GM23338 (cell line): ENCODE measurements at regions not wholly inside any gene's neighbourhood (a gene's known extent, or its start where the extent isn't known, plus 50 kb on each side); places are given as distances from the start of the nearest gene placed in this dataset.
"Not testable (repeated sequence)": the region's sequence is repeated elsewhere in the genome, so short reads cannot be mapped to it uniquely, and the experiment has no call there.

Experiments
- ATAC-seq: fragments of 200-7000 bp; cut with Tn5 transposase; 3 replicates; pipeline ENCODE4 v1.9.1; 2020
- DNase-seq: peaks from one replicate; pipeline ENCODE4 v3.0.0-alpha.2; 2015; ENCODE audit warnings: low spot score
- H2AFZ ChIP-seq: fragments of 200-600 bp; sonication (generic); 2 replicates; pipeline ENCODE4 v1.8.0; 2016; ENCODE audit warnings: antibody characterized with exemption, mild to moderate bottlenecking, moderate library complexity
- H3F3A ChIP-seq: fragments of 200-600 bp; sonication (generic); replicated peaks from 2 replicates; pipeline ENCODE4 v1.8.0; 2017; ENCODE audit warnings: antibody characterized with exemption, mixed run types, low read depth
- H3K27ac ChIP-seq: fragments of 200-600 bp; sonication (generic); 2 replicates; pipeline ENCODE4 v1.6.1; 2016; ENCODE audit warnings: low read depth
- H3K27me3 ChIP-seq: fragments of 200-600 bp; sonication (generic); 2 replicates; pipeline ENCODE4 v1.8.0; 2016; ENCODE audit warnings: mild to moderate bottlenecking, mixed run types, moderate library complexity; ENCODE audit not compliant: insufficient read depth
- H3K36me3 ChIP-seq: fragments of 200-600 bp; sonication (generic); 2 replicates; pipeline ENCODE4 v1.8.0; 2016; ENCODE audit warnings: mild to moderate bottlenecking; ENCODE audit not compliant: insufficient read depth
- H3K4me1 ChIP-seq: fragments of 200-600 bp; sonication (generic); 2 replicates; pipeline ENCODE4 v1.8.0; 2016; ENCODE audit warnings: mild to moderate bottlenecking, moderate library complexity; ENCODE audit not compliant: insufficient read depth
- H3K4me2 ChIP-seq: fragments of 200-600 bp; sonication (generic); 2 replicates; pipeline ENCODE4 v1.7.1; 2017; ENCODE audit warnings: mixed run types
- H3K4me3 ChIP-seq: fragments of 200-600 bp; sonication (generic); 2 replicates; pipeline ENCODE4 v1.6.1; 2016; ENCODE audit warnings: mixed run types
- H3K79me2 ChIP-seq: fragments of 200-600 bp; sonication (generic); replicated peaks from 2 replicates; pipeline ENCODE4 v1.8.0; 2017; ENCODE audit warnings: mild to moderate bottlenecking; ENCODE audit not compliant: insufficient read depth
- H3K9me2 ChIP-seq: fragments of 200-600 bp; sonication (generic); 2 replicates; pipeline ENCODE4 v1.8.0; 2017; ENCODE audit not compliant: insufficient read depth
- H4K20me1 ChIP-seq: fragments of 200-600 bp; sonication (generic); replicated peaks from 2 replicates; pipeline ENCODE4 v1.8.0; 2017; ENCODE audit warnings: mild to moderate bottlenecking; ENCODE audit not compliant: insufficient read depth
- H3K27ac Mint-ChIP-seq: 2 replicates; pipeline ENCODE4 v1.8.0; 2020; ENCODE audit warnings: inconsistent platforms, mild to moderate bottlenecking, moderate library complexity, mixed read lengths
- H3K27me3 Mint-ChIP-seq: 3 replicates; pipeline ENCODE4 v1.8.0; 2022; ENCODE audit warnings: low read depth, mild to moderate bottlenecking, moderate library complexity, mixed read lengths, inconsistent platforms; ENCODE audit not compliant: insufficient read depth, poor library complexity
- H3K36me3 Mint-ChIP-seq: 3 replicates; pipeline ENCODE4 v1.8.0; 2021; ENCODE audit warnings: low read depth, mild to moderate bottlenecking, inconsistent platforms, moderate library complexity, mixed read lengths
- H3K4me1 Mint-ChIP-seq: 3 replicates; pipeline ENCODE4 v1.8.0; 2020; ENCODE audit warnings: mild to moderate bottlenecking, inconsistent platforms, mixed read lengths
- H3K4me3 Mint-ChIP-seq: 3 replicates; pipeline ENCODE4 v1.8.0; 2021; ENCODE audit warnings: moderate library complexity, mild to moderate bottlenecking, inconsistent platforms, mixed read lengths
- H3K9me3 Mint-ChIP-seq: 3 replicates; pipeline ENCODE4 v1.8.0; 2020; ENCODE audit warnings: moderate library complexity, mild to moderate bottlenecking, inconsistent platforms, mixed read lengths
- EZH2phosphoT487 ChIP-seq: fragments of 200-600 bp; sonication (generic); IDR thresholded peaks from one replicate; pipeline ENCODE4 v1.8.1; 2018; ENCODE audit warnings: antibody characterized with exemption; ENCODE audit not compliant: unreplicated experiment
- NANOG ChIP-seq: IDR thresholded peaks from 2 replicates; pipeline ENCODE4 v1.6.1; 2016; ENCODE audit warnings: antibody characterized with exemption, borderline replicate concordance
- ZNF114 ChIP-seq: fragments of 250-450 bp; sonication (Bioruptor Pico); IDR thresholded peaks from 2 replicates; pipeline ENCODE4 v1.5.0; 2020; ENCODE audit warnings: mild to moderate bottlenecking, moderate library complexity
- ZNF331 ChIP-seq: fragments of 250-450 bp; sonication (Bioruptor Pico); IDR thresholded peaks from 2 replicates; pipeline ENCODE4 v1.5.0; 2020; ENCODE audit warnings: low read depth, mild to moderate bottlenecking, moderate library complexity
- TF ChIP-seq, protein P1 (sequence below), 2 experiments: fragments of 200-600 bp in 1 of 2; sonication (generic) in 1 of 2; conservative IDR thresholded peaks; 2 replicates each; pipeline versions ENCODE4 v1.5.1 to v1.6.1; 2016 to 2017; ENCODE audit warnings: antibody characterized with exemption in 2 of 2, low read depth in 2 of 2, mild to moderate bottlenecking in 2 of 2, moderate library complexity in 1 of 2
- TF ChIP-seq, protein P2 (sequence below): fragments of 250-450 bp; sonication (Bioruptor Pico); IDR thresholded peaks from 2 replicates; pipeline ENCODE4 v1.5.0; 2020; ENCODE audit warnings: mild to moderate bottlenecking, moderate library complexity

DNA sequence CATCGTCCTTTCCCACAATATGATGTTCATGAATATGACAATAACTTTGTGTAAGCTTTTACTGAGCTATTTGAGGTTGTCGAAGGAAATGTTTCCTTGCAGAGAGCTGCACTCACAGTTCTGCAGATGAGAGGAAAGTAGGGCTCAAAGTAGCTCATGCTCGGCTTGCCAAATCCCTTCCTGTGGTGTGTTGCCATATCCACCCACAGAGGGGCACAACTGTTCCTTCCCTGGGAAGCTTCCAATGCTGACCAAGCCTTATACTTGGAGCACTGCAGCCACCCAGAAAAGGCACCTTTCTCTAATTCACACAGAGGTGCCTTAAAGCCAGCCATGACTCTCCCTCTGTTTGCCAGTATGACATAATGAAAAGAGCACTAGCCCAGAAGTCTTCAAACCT is 390.3 kb downstream of the CAAP1 start:
- Mint-ChIP-seq H3K4me3 (no peak overlapping the region), H3K27me3 (no peaks in the 10 kb centered on the region), H3K27ac (no peak overlapping the region), H3K36me3 (peaks cover 9% of the 10 kb centered on the region; the same call in 2 of the 3 replicates), H3K9me3 (peaks cover 13% of the 10 kb centered on the region), H3K4me1 (no peaks in the 10 kb centered on the region)
- no peaks in the 10 kb centered on the region for H3K36me3 ChIP-seq
- H3K27me3 ChIP-seq, result no peaks in the 10 kb centered on the region
- H3K9me2 ChIP-seq, result no peaks in the 10 kb centered on the region
- peak; percentile 100 for ATAC-seq
- H3K79me2 ChIP-seq, result no peaks in the 10 kb centered on the region
- H3K27ac ChIP-seq, result no peak overlapping the region
- H4K20me1 ChIP-seq, result no peaks in the 10 kb centered on the region
- TF ChIP-seq, protein P1, sequence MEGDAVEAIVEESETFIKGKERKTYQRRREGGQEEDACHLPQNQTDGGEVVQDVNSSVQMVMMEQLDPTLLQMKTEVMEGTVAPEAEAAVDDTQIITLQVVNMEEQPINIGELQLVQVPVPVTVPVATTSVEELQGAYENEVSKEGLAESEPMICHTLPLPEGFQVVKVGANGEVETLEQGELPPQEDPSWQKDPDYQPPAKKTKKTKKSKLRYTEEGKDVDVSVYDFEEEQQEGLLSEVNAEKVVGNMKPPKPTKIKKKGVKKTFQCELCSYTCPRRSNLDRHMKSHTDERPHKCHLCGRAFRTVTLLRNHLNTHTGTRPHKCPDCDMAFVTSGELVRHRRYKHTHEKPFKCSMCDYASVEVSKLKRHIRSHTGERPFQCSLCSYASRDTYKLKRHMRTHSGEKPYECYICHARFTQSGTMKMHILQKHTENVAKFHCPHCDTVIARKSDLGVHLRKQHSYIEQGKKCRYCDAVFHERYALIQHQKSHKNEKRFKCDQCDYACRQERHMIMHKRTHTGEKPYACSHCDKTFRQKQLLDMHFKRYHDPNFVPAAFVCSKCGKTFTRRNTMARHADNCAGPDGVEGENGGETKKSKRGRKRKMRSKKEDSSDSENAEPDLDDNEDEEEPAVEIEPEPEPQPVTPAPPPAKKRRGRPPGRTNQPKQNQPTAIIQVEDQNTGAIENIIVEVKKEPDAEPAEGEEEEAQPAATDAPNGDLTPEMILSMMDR (conservative IDR thresholded peaks at IDR 0.05; ENCODE audit: low read depth in 2 of 2), result peak; percentile 61 to 92
- no peak for TF ChIP-seq ZNF331 (CRISPR knock-in tag)
- no peak for TF ChIP-seq EZH2phosphoT487
- H3K4me3 ChIP-seq, result no peak overlapping the region
- H2AFZ ChIP-seq, result peak overlapping the region; percentile 20; the same call in 1 of the 2 replicates
- peak; percentile 77 for DNase-seq
- no peak overlapping the region for H3K4me2 ChIP-seq
- H3K4me1 ChIP-seq, result no peaks in the 10 kb centered on the region
- H3F3A ChIP-seq, result no peaks in the 10 kb centered on the region

DNA sequence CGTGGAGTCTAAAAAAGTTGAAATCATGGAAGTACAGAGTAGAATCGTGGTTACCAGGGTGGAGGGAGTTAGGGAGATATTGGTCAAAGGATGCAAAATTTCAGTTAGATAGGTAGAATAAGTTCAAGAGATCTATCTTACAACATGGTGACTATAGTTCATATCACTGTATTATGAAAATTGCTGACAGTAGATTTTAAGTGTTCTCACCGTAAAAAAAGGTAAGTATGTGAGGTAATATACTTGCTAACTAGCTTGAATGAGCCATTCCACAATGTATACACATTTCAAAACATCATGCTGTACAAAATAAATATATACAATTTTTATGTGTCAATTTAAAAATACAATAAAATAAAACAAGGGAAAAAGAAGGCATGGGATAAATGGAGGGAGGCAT is 392.1 kb downstream of the CAAP1 start:
- Mint-ChIP-seq H3K4me1 (no peaks in the 10 kb centered on the region), H3K4me3 (no peak overlapping the region), H3K36me3 (peaks cover 9% of the 10 kb centered on the region; the same call in 2 of the 3 replicates), H3K27ac (no peak overlapping the region), H3K27me3 (no peaks in the 10 kb centered on the region), H3K9me3 (peaks cover 14% of the 10 kb centered on the region)
- Histone ChIP-seq H3F3A (no peaks in the 10 kb centered on the region), H3K9me2 (no peaks in the 10 kb centered on the region), H3K27ac (no peak overlapping the region), H3K79me2 (no peaks in the 10 kb centered on the region), H3K36me3 (no peaks in the 10 kb centered on the region), H2AFZ (no peak overlapping the region), H3K27me3 (no peaks in the 10 kb centered on the region), H3K4me3 (no peak overlapping the region), H3K4me1 (no peaks in the 10 kb centered on the region), H3K4me2 (no peak overlapping the region), H4K20me1 (no peaks in the 10 kb centered on the region)
- DNase-seq (no peak), ATAC-seq (no peak)
- no peak for TF ChIP-seq NANOG
- TF ChIP-seq, protein P2, sequence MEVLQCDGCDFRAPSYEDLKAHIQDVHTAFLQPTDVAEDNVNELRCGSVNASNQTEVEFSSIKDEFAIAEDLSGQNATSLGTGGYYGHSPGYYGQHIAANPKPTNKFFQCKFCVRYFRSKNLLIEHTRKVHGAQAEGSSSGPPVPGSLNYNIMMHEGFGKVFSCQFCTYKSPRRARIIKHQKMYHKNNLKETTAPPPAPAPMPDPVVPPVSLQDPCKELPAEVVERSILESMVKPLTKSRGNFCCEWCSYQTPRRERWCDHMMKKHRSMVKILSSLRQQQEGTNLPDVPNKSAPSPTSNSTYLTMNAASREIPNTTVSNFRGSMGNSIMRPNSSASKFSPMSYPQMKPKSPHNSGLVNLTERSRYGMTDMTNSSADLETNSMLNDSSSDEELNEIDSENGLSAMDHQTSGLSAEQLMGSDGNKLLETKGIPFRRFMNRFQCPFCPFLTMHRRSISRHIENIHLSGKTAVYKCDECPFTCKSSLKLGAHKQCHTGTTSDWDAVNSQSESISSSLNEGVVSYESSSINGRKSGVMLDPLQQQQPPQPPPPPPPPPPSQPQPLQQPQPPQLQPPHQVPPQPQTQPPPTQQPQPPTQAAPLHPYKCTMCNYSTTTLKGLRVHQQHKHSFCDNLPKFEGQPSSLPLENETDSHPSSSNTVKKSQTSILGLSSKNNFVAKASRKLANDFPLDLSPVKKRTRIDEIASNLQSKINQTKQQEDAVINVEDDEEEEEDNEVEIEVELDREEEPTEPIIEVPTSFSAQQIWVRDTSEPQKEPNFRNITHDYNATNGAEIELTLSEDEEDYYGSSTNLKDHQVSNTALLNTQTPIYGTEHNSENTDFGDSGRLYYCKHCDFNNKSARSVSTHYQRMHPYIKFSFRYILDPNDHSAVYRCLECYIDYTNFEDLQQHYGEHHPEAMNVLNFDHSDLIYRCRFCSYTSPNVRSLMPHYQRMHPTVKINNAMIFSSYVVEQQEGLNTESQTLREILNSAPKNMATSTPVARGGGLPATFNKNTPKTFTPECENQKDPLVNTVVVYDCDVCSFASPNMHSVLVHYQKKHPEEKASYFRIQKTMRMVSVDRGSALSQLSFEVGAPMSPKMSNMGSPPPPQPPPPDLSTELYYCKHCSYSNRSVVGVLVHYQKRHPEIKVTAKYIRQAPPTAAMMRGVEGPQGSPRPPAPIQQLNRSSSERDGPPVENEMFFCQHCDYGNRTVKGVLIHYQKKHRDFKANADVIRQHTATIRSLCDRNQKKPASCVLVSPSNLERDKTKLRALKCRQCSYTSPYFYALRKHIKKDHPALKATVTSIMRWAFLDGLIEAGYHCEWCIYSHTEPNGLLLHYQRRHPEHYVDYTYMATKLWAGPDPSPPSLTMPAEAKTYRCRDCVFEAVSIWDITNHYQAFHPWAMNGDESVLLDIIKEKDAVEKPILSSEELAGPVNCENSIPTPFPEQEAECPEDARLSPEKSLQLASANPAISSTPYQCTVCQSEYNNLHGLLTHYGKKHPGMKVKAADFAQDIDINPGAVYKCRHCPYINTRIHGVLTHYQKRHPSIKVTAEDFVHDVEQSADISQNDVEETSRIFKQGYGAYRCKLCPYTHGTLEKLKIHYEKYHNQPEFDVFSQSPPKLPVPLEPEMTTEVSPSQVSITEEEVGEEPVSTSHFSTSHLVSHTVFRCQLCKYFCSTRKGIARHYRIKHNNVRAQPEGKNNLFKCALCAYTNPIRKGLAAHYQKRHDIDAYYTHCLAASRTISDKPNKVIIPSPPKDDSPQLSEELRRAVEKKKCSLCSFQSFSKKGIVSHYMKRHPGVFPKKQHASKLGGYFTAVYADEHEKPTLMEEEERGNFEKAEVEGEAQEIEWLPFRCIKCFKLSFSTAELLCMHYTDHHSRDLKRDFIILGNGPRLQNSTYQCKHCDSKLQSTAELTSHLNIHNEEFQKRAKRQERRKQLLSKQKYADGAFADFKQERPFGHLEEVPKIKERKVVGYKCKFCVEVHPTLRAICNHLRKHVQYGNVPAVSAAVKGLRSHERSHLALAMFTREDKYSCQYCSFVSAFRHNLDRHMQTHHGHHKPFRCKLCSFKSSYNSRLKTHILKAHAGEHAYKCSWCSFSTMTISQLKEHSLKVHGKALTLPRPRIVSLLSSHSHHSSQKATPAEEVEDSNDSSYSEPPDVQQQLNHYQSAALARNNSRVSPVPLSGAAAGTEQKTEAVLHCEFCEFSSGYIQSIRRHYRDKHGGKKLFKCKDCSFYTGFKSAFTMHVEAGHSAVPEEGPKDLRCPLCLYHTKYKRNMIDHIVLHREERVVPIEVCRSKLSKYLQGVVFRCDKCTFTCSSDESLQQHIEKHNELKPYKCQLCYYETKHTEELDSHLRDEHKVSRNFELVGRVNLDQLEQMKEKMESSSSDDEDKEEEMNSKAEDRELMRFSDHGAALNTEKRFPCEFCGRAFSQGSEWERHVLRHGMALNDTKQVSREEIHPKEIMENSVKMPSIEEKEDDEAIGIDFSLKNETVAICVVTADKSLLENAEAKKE, result no peak
- TF ChIP-seq ZNF331 (CRISPR knock-in tag), result no peak
- no peak for TF ChIP-seq ZNF114 (CRISPR knock-in tag)

DNA sequence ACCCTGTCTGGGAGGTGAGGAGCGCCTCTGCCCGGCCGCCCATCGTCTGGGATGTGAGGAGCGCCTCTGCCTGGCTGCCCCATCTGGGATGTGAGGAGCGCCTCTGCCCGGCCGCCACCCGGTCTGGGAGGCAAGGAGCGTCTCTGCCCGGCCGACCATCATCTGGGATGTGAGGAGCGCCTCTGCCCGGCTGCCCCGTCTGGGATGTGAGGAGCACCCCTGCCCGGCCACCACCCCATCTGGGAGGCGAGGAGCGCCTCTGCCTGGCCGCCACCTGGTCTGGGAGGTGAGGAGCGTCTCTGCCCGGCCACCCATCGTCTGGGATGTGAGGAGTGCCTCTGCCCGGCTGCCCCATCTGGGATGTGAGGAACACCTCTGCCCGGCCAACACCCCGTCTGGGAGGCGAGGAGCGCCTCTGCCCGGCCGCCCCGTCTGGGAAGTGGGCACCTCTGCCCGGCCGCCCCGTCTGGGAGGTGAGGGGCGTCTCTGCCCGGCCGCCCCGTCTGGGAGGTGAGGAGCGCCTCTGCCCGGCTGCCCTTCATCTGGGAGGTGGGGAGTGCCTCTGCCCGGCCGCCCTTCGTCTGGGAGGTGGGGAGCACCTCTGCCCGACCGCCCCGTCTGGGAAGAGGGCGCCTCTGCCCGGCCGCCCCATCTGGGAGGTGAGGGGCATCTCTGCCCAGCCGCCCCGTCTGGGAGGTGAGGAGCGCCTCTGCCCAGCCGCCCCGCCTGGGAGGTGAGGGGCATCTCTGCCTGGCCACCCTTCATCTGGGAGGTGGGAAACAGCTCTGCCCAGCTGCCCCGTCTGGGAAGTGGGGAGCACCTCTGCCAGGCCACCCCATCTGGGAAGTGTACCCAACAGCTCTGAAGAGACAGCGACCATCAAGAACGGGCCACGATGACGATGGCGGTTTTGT is 399.7 kb downstream of the CAAP1 start:
- H3K9me2 ChIP-seq, H2AFZ ChIP-seq, H4K20me1 ChIP-seq, H3K4me1 Mint-ChIP-seq, H3K27ac ChIP-seq, H3K27me3 ChIP-seq, H3K4me3 Mint-ChIP-seq, H3F3A ChIP-seq, H3K36me3 ChIP-seq, H3K27ac Mint-ChIP-seq, H3K27me3 Mint-ChIP-seq, ATAC-seq, H3K4me3 ChIP-seq, H3K79me2 ChIP-seq, H3K4me1 ChIP-seq, DNase-seq, H3K4me2 ChIP-seq: not testable (repeated sequence)
- Mint-ChIP-seq H3K9me3 (peaks cover 39% of the 10 kb centered on the region), H3K36me3 (peaks cover 20% of the 10 kb centered on the region)
